ENCODE measurements at regions not wholly inside any gene's neighbourhood (a gene's known extent, or its start where the extent isn't known, plus 50 kb on each side); places are given as distances from the start of the nearest gene placed in this dataset.

- DNase-seq (ENCODE audit: low read depth in 2 of 2): no peak
- H3K27me3 ChIP-seq (ENCODE audit: control insufficient read depth, insufficient read depth, low read length): peaks cover 46% of the 10 kb centered on the region
- no peak overlapping the region for H3K4me2 ChIP-seq (ENCODE audit: extremely low read depth, insufficient read depth, low read length)
- no peaks in the 10 kb centered on the region for H4K20me1 ChIP-seq (ENCODE audit: control insufficient read depth, extremely low read depth, insufficient read depth, low read length)
- H3K4me1 ChIP-seq (ENCODE audit: control insufficient read depth, extremely low read depth, insufficient read depth, low read length): peaks cover 4% of the 10 kb centered on the region
- no peak for TF ChIP-seq EZH2 (IDR thresholded peaks at IDR 0.05; ENCODE audit: low read length, missing control alignments)
- no peak for TF ChIP-seq CTCF (conservative IDR thresholded peaks at IDR 0.05 in 1 of 2, IDR thresholded peaks at IDR 0.05 in 1 of 2; ENCODE audit: low read depth in 1 of 2, low read length in 2 of 2)
- no peak overlapping the region for H3K4me3 ChIP-seq (replicated peaks in 1 of 4; ENCODE audit: control extremely low read depth in 1 of 4, insufficient read depth in 1 of 4, low read depth in 3 of 4, low read length in 4 of 4)
- H2AFZ ChIP-seq (ENCODE audit: low read length): no peak overlapping the region
- no peaks in the 10 kb centered on the region for H3K9me3 ChIP-seq (ENCODE audit: control insufficient read depth, insufficient read depth, low read depth, low read length)
- H3K36me3 ChIP-seq (ENCODE audit: control insufficient read depth, insufficient read depth, low read length): no peaks in the 10 kb centered on the region
- no peaks in the 10 kb centered on the region for H3K79me2 ChIP-seq (ENCODE audit: control insufficient read depth, insufficient read depth, low read length)
- H3K9ac ChIP-seq (ENCODE audit: insufficient read depth, low read length): no peak overlapping the region
- H3K27ac ChIP-seq (ENCODE audit: insufficient read depth, low read length): no peak overlapping the region
Measured at GRCh38 chr15:70557521-70558258, 205.7 kb downstream of the UACA start.

- H3K9me3 ChIP-seq (ENCODE audit: control insufficient read depth, insufficient read depth, low read depth, low read length): no peaks in the 10 kb centered on the region
- no peaks in the 10 kb centered on the region for H3K36me3 ChIP-seq (ENCODE audit: control insufficient read depth, insufficient read depth, low read length)
- no peaks in the 10 kb centered on the region for H3K79me2 ChIP-seq (ENCODE audit: control insufficient read depth, insufficient read depth, low read length)
- no peaks in the 10 kb centered on the region for H4K20me1 ChIP-seq (ENCODE audit: control insufficient read depth, extremely low read depth, insufficient read depth, low read length)
- H3K9ac ChIP-seq (ENCODE audit: insufficient read depth, low read length): no peak overlapping the region
- H3K27ac ChIP-seq (ENCODE audit: insufficient read depth, low read length): no peak overlapping the region
- H3K4me2 ChIP-seq (ENCODE audit: extremely low read depth, insufficient read depth, low read length): no peak overlapping the region
- DNase-seq (ENCODE audit: low read depth in 2 of 2): no peak
- H3K4me1 ChIP-seq (ENCODE audit: control insufficient read depth, extremely low read depth, insufficient read depth, low read length): peaks cover 4% of the 10 kb centered on the region
- H3K27me3 ChIP-seq (ENCODE audit: control insufficient read depth, insufficient read depth, low read length): peaks cover 49% of the 10 kb centered on the region
- H3K4me3 ChIP-seq (replicated peaks in 1 of 4; ENCODE audit: control extremely low read depth in 1 of 4, insufficient read depth in 1 of 4, low read depth in 3 of 4, low read length in 4 of 4): no peak overlapping the region
- no peak for TF ChIP-seq CTCF (conservative IDR thresholded peaks at IDR 0.05 in 1 of 2, IDR thresholded peaks at IDR 0.05 in 1 of 2; ENCODE audit: low read depth in 1 of 2, low read length in 2 of 2)
- TF ChIP-seq EZH2 (IDR thresholded peaks at IDR 0.05; ENCODE audit: low read length, missing control alignments): no peak
- no peak overlapping the region for H2AFZ ChIP-seq (ENCODE audit: low read length)
Measured at GRCh38 chr15:70556779-70557178, 206.6 kb downstream of the UACA start.

GRCh38 chr15:70556151-70556741 is 207.1 kb downstream of the UACA start:
- TF ChIP-seq CTCF (conservative IDR thresholded peaks at IDR 0.05 in 1 of 2, IDR thresholded peaks at IDR 0.05 in 1 of 2; ENCODE audit: low read depth in 1 of 2, low read length in 2 of 2) (no peak), EZH2 (IDR thresholded peaks at IDR 0.05; ENCODE audit: low read length, missing control alignments) (no peak)
- H3K79me2 ChIP-seq (ENCODE audit: control insufficient read depth, insufficient read depth, low read length): no peaks in the 10 kb centered on the region
- peaks cover 46% of the 10 kb centered on the region for H3K27me3 ChIP-seq (ENCODE audit: control insufficient read depth, insufficient read depth, low read length)
- no peak for DNase-seq (ENCODE audit: low read depth in 2 of 2)
- H3K4me2 ChIP-seq (ENCODE audit: extremely low read depth, insufficient read depth, low read length): no peak overlapping the region
- H3K27ac ChIP-seq (ENCODE audit: insufficient read depth, low read length): no peak overlapping the region
- peaks cover 4% of the 10 kb centered on the region for H3K4me1 ChIP-seq (ENCODE audit: control insufficient read depth, extremely low read depth, insufficient read depth, low read length)
- H3K4me3 ChIP-seq (replicated peaks in 1 of 4; ENCODE audit: control extremely low read depth in 1 of 4, insufficient read depth in 1 of 4, low read depth in 3 of 4, low read length in 4 of 4): no peak overlapping the region
- H3K9me3 ChIP-seq (ENCODE audit: control insufficient read depth, insufficient read depth, low read depth, low read length): no peaks in the 10 kb centered on the region
- H3K36me3 ChIP-seq (ENCODE audit: control insufficient read depth, insufficient read depth, low read length): no peaks in the 10 kb centered on the region
- H4K20me1 ChIP-seq (ENCODE audit: control insufficient read depth, extremely low read depth, insufficient read depth, low read length): no peaks in the 10 kb centered on the region
- no peak overlapping the region for H2AFZ ChIP-seq (ENCODE audit: low read length)
- H3K9ac ChIP-seq (ENCODE audit: insufficient read depth, low read length): no peak overlapping the region
